IMR-90 (cell line): ENCODE measurements at regions not wholly inside any gene's neighbourhood (a gene's known extent, or its start where the extent isn't known, plus 50 kb on each side); places are given as distances from the start of the nearest gene placed in this dataset.

Experiments used
- ATAC-seq: fragments of 200-7000 bp; cut with Tn5 transposase; 2 replicates; pipeline ENCODE4 v1.9.1; 2020; ENCODE audit warnings: low read depth, mild to moderate bottlenecking, moderate library complexity
- BruUV-seq: library from RNA; stranded (reverse); fragments of 400-500 nt; replicated peaks from 2 replicates; lab custom pipeline; 2021; lab: Mats Ljungman, UMichigan
- CTCF ChIA-PET: fragments of 300-600 bp; formaldehyde crosslinking; extraction: SDS; loops from one replicate; lab custom pipeline; 2021; ENCODE audit warnings: antibody characterized with exemption; lab: Yijun Ruan, JAX
- POLR2A ChIA-PET: fragments of 300-600 bp; sonication (Branson Sonifier 250); formaldehyde crosslinking; loops from one replicate; lab custom pipeline; 2022; ENCODE audit warnings: antibody characterized with exemption; ENCODE audit not compliant: unreplicated experiment; lab: Charles Lee
- DNase-seq: peaks from one replicate; pipeline ENCODE4 v3.0.0; 2013
- H2AFZ ChIP-seq: replicated peaks from 2 replicates; pipeline ENCODE3; 2013; ENCODE audit warnings: low read length, mild to moderate bottlenecking; ENCODE audit not compliant: poor library complexity
- H2AK5ac ChIP-seq: 2 replicates; pipeline ENCODE4 v1.6.1; 2013; ENCODE audit warnings: low read depth, low read length, inconsistent platforms
- H2AK9ac ChIP-seq: replicated peaks from 2 replicates; pipeline ENCODE3; 2013; ENCODE audit warnings: mild to moderate bottlenecking, low read depth, low read length, moderate library complexity; ENCODE audit not compliant: poor library complexity
- H2BK120ac ChIP-seq: 2 replicates; pipeline ENCODE4 v1.6.1; 2013; ENCODE audit warnings: low read depth, low read length, inconsistent platforms
- H2BK15ac ChIP-seq: 3 replicates; pipeline ENCODE4 v1.6.1; 2013; ENCODE audit warnings: low read depth, low read length, inconsistent platforms
- H2BK20ac ChIP-seq: 2 replicates; pipeline ENCODE4 v1.6.1; 2013; ENCODE audit warnings: low read depth, mild to moderate bottlenecking, inconsistent platforms, low read length, moderate library complexity
- H2BK5ac ChIP-seq: 2 replicates; pipeline ENCODE4 v1.6.1; 2013; ENCODE audit warnings: mild to moderate bottlenecking, low read depth, low read length, inconsistent platforms; ENCODE audit not compliant: poor library complexity, severe bottlenecking
- H3K14ac ChIP-seq: replicated peaks from 2 replicates; pipeline ENCODE4 v1.6.1; 2013; ENCODE audit warnings: low read depth, low read length, inconsistent platforms
- H3K18ac ChIP-seq: 2 replicates; pipeline ENCODE4 v1.6.1; 2013; ENCODE audit warnings: low read depth, low read length, control low read depth
- H3K23ac ChIP-seq: 2 replicates; pipeline ENCODE4 v1.6.1; 2013; ENCODE audit warnings: low read depth, low read length, inconsistent platforms
- H3K27ac ChIP-seq: 2 replicates; pipeline ENCODE4 v1.5.1; 2013; ENCODE audit warnings: mild to moderate bottlenecking, control low read depth, low read length; ENCODE audit not compliant: insufficient read depth
- H3K27me3 ChIP-seq: 2 replicates; pipeline ENCODE4 v1.6.1; 2013; ENCODE audit warnings: low read length; ENCODE audit not compliant: control insufficient read depth, insufficient read depth
- H3K36me3 ChIP-seq: 2 replicates; pipeline ENCODE4 v1.6.1; 2013; ENCODE audit warnings: low read length, mixed read lengths; ENCODE audit not compliant: control insufficient read depth, insufficient read depth
- H3K4ac ChIP-seq: 2 replicates; pipeline ENCODE4 v1.6.1; 2013; ENCODE audit warnings: low read depth, low read length, inconsistent platforms
- H3K4me1 ChIP-seq: 2 replicates; pipeline ENCODE4 v1.6.1; 2013; ENCODE audit warnings: low read length, mixed read lengths; ENCODE audit not compliant: control insufficient read depth, insufficient read depth
- H3K4me2 ChIP-seq: 2 replicates; pipeline ENCODE4 v1.6.1; 2013; ENCODE audit warnings: low read depth, mild to moderate bottlenecking, control low read depth, low read length, moderate library complexity
- H3K4me3 ChIP-seq: 2 replicates; pipeline ENCODE4 v1.5.1; 2013; ENCODE audit warnings: low read depth, mild to moderate bottlenecking, control low read depth, low read length, moderate library complexity; ENCODE audit not compliant: insufficient read depth
- H3K56ac ChIP-seq: 2 replicates; pipeline ENCODE4 v1.6.1; 2013; ENCODE audit warnings: low read length, inconsistent platforms; ENCODE audit not compliant: insufficient read depth; ENCODE audit errors: extremely low read depth
- H3K79me1 ChIP-seq, 2 experiments: 2 replicates each; pipeline ENCODE4 v1.6.1; 2013; ENCODE audit warnings: low read length in 2 of 2, inconsistent platforms in 1 of 2, low read depth in 1 of 2
- H3K9ac ChIP-seq: 2 replicates; pipeline ENCODE4 v1.6.1; 2013; ENCODE audit warnings: low read depth, low read length, control low read depth
- H3K9me1 ChIP-seq: 2 replicates; pipeline ENCODE4 v1.6.1; 2013; ENCODE audit warnings: low read length, inconsistent platforms; ENCODE audit not compliant: insufficient read depth
- H3K9me3 ChIP-seq: 2 replicates; pipeline ENCODE4 v1.6.1; 2013; ENCODE audit warnings: low read length; ENCODE audit not compliant: control insufficient read depth, insufficient read depth
- H4K20me1 ChIP-seq: 2 replicates; pipeline ENCODE4 v1.6.1; 2013; ENCODE audit warnings: low read length, inconsistent platforms; ENCODE audit not compliant: insufficient read depth
- H4K5ac ChIP-seq: 2 replicates; pipeline ENCODE4 v1.6.1; 2013; ENCODE audit warnings: mild to moderate bottlenecking, low read depth, low read length, control low read depth
- H4K8ac ChIP-seq, 2 experiments: 2 replicates each; pipeline ENCODE4 v1.6.1; 2013; ENCODE audit warnings: low read depth in 2 of 2, low read length in 2 of 2, control low read depth in 1 of 2, inconsistent platforms in 1 of 2
- H4K91ac ChIP-seq: 2 replicates; pipeline ENCODE4 v1.6.1; 2013; ENCODE audit warnings: low read depth, low read length, inconsistent platforms; ENCODE audit not compliant: insufficient read depth
- CEBPB ChIP-seq: IDR thresholded peaks from 2 replicates; pipeline ENCODE4 v1.6.1; 2012; ENCODE audit warnings: low read depth, low read length, improper control_type of control experiment
- ELK1 ChIP-seq: fragments of 150-350 bp; IDR thresholded peaks from 2 replicates; pipeline ENCODE4 v1.6.1; 2016; ENCODE audit warnings: low read depth, mild to moderate bottlenecking, low read length, moderate library complexity, borderline replicate concordance
- FOS ChIP-seq: fragments of 150-350 bp; IDR thresholded peaks from 2 replicates; pipeline ENCODE4 v1.6.1; 2016; ENCODE audit warnings: low read depth, low read length
- MAFK ChIP-seq: IDR thresholded peaks from 2 replicates; pipeline ENCODE4 v1.6.1; 2012; ENCODE audit warnings: low read depth, low read length, improper control_type of control experiment
- MAZ ChIP-seq: IDR thresholded peaks from 2 replicates; pipeline ENCODE4 v1.6.1; 2012; ENCODE audit warnings: low read depth, mild to moderate bottlenecking, low read length, improper control_type of control experiment, moderate library complexity, borderline replicate concordance
- NFE2L2 ChIP-seq: fragments of 150-350 bp; IDR thresholded peaks from 2 replicates; pipeline ENCODE4 v1.6.1; 2016; ENCODE audit warnings: low read depth, mild to moderate bottlenecking, low read length
- POLR2A ChIP-seq: IDR thresholded peaks from 2 replicates; pipeline ENCODE4 v1.6.1; 2012; ENCODE audit warnings: mild to moderate bottlenecking, low read depth, low read length
- SMC3 ChIP-seq: fragments of 150-350 bp; IDR thresholded peaks from 2 replicates; pipeline ENCODE4 v1.6.1; 2016; ENCODE audit warnings: low read depth, mild to moderate bottlenecking, antibody characterized with exemption, low read length, moderate library complexity
- WGBS, 2 experiments: methylation state at CpG; one replicate each; pipeline versions ENCODE4 v1.1.5 to v1.1.7; 2013; ENCODE audit warnings: missing lambda C conversion rate in 2 of 2; ENCODE audit not compliant: insufficient read length in 1 of 2; ENCODE audit errors: extremely low coverage in 2 of 2; 5-methylcytosine and 5-hydroxymethylcytosine counted together
- dilution Hi-C: fragments of 300-500 bp; cut with HindIII; formaldehyde crosslinking; loops from one replicate; pipeline ENCODE4 v1.14.3; 2018; ENCODE audit warnings: low sequenced_read_pairs; ENCODE audit not compliant: unreplicated experiment
- in situ Hi-C: fragments of 300-500 bp; cut with MboI; formaldehyde crosslinking; loops from 3 replicates; pipeline ENCODE4 v1.14.3; 2019; ENCODE audit warnings: low sequenced_read_pairs, inconsistent platforms, mixed read lengths
- intact Hi-C: fragments of 100-400 bp; cut with micrococcal nuclease; formaldehyde crosslinking; loops from 2 replicates; pipeline ENCODE4 v1.10.0; 2022
- TF ChIP-seq, protein P1 (sequence below): fragments of 150-350 bp; IDR thresholded peaks from 2 replicates; pipeline ENCODE4 v1.6.1; 2017; ENCODE audit warnings: mild to moderate bottlenecking, antibody characterized with exemption, low read length, low read depth

DNA sequence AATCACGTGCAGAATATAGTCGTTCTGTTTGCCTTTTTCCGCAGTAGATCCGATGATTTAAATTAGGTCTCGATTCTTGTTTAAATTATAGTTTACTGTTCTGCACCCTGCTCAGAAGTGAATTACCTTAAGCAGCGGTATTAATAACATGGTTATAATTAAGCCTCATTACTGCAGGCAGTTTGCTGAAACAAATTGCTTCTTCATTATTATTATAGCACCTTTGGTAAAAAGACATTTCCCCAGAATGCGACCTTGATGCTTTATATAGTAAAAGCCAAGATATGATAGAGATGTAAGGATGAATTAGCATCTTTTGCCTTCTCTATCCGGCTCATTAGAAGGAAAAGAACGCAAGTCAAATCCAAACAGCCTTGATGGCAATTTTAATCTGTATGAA, 625.2 kb upstream of the CADM1 start:
- dilution Hi-C loops (no loop called here), intact Hi-C loops (no loop called here), in situ Hi-C loops (no loop called here)
- H2BK120ac ChIP-seq, result no peak overlapping the region
- no peak overlapping the region for H4K91ac ChIP-seq
- no peaks in the 10 kb centered on the region for H4K20me1 ChIP-seq
- H2BK20ac ChIP-seq, result no peak overlapping the region
- ChIA-PET CTCF (no interaction called here), POLR2A (no interaction called here)
- H3K23ac ChIP-seq, result no peak overlapping the region
- H2AFZ ChIP-seq, result no peak overlapping the region
- ATAC-seq (no peak), DNase-seq (no peak)
- no peaks in the 10 kb centered on the region for H3K36me3 ChIP-seq
- no peak overlapping the region for H3K14ac ChIP-seq
- H2AK5ac ChIP-seq, result no peak overlapping the region
- no peak overlapping the region for H3K56ac ChIP-seq
- H3K27me3 ChIP-seq, result no peaks in the 10 kb centered on the region
- H3K18ac ChIP-seq, result no peak overlapping the region
- no peak overlapping the region for H3K27ac ChIP-seq
- TF ChIP-seq SMC3 (no peak), POLR2A (no peak), MAFK (no peak), FOS (no peak), MAZ (no peak), NFE2L2 (no peak), CEBPB (no peak), ELK1 (no peak)
- TF ChIP-seq, protein P1, sequence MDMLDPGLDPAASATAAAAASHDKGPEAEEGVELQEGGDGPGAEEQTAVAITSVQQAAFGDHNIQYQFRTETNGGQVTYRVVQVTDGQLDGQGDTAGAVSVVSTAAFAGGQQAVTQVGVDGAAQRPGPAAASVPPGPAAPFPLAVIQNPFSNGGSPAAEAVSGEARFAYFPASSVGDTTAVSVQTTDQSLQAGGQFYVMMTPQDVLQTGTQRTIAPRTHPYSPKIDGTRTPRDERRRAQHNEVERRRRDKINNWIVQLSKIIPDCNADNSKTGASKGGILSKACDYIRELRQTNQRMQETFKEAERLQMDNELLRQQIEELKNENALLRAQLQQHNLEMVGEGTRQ, result no peak
- H3K4ac ChIP-seq, result no peak overlapping the region
- H3K79me1 ChIP-seq, result no peaks in the 10 kb centered on the region
- no peak overlapping the region for H3K4me3 ChIP-seq
- no peak overlapping the region for H4K8ac ChIP-seq
- no peak overlapping the region for H4K5ac ChIP-seq
- H2AK9ac ChIP-seq, result no peak overlapping the region
- H2BK15ac ChIP-seq, result no peak overlapping the region
- H3K9ac ChIP-seq, result no peak overlapping the region
- H3K4me1 ChIP-seq, result no peaks in the 10 kb centered on the region
- H3K9me3 ChIP-seq, result no peaks in the 10 kb centered on the region
- no peak overlapping the region for H3K4me2 ChIP-seq
- WGBS, 2 experiments, result 75% methylated on average over 6 of the region's 9 CpGs; no CpG with 5 or more reads in 1 of the 2 experiments
- no peak overlapping the region for H2BK5ac ChIP-seq
- BruUV-seq, result no TSS peak
- no peaks in the 10 kb centered on the region for H3K9me1 ChIP-seq
